VCaP (cell line): ENCODE measurements at regions not wholly inside any gene's neighbourhood (a gene's known extent, or its start where the extent isn't known, plus 50 kb on each side); places are given as distances from the start of the nearest gene placed in this dataset.
A peak's percentile ranks its signal among the peaks of the same experiment; 100 is the strongest.
"Not testable (repeated sequence)": the region's sequence is repeated elsewhere in the genome, so short reads cannot be mapped to it uniquely, and the experiment has no call there.

Experiments used
- H3K27ac ChIP-seq: fragments of 450-650 bp; 2 replicates; pipeline ENCODE4 v1.5.1; 2017
- TF ChIP-seq, protein P1 (sequence below): fragments of 450-650 bp; conservative IDR thresholded peaks from 2 replicates; pipeline ENCODE4 v1.5.1; 2017; ENCODE audit warnings: mild to moderate bottlenecking, moderate library complexity

DNA sequence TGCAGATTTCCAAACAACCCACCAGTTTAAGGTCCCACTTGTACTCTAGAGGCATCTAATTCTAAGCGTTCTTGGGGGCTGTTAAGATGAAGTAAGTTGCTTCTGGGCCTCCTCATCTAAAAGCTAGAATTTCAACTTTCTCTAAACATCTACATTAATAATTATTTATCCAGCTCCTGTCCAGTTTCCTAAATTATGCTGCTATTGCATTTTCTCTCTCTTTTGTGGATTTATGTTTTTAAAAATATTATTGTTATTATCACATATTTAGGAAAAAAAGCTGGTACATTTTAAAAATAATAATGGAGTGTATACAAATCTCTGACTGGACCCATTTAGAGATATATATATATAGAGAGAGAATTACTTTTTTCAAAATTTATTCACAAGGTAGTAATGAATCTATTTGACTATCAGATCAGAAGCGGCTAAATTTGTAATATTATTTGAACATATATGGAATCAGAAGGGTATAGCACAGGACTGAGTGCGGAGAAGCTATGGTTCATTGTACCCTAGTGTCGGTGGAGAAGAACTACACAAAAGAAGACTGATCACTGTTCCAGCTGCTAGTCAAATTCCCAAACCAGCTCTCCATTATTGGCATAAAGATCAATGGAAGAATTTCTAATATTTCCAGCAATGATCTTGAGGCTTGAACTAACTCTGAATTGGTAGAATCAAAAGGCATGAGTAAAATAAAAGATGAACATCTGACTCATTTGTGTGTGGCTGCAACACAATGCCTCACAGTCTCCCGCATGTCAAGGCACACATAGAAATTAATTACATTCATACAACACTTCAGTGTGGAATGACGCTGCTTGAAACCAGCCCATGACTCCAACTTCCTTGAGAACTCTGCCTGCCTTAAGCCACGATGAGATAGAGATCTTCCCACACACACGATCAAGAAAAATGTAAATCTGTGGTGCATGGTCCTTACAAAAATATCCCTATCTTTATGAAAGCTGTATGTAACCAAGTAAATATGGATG is 433.4 kb upstream of the OR4E1 start:
- no peak overlapping the region for H3K27ac ChIP-seq
- TF ChIP-seq, protein P1, sequence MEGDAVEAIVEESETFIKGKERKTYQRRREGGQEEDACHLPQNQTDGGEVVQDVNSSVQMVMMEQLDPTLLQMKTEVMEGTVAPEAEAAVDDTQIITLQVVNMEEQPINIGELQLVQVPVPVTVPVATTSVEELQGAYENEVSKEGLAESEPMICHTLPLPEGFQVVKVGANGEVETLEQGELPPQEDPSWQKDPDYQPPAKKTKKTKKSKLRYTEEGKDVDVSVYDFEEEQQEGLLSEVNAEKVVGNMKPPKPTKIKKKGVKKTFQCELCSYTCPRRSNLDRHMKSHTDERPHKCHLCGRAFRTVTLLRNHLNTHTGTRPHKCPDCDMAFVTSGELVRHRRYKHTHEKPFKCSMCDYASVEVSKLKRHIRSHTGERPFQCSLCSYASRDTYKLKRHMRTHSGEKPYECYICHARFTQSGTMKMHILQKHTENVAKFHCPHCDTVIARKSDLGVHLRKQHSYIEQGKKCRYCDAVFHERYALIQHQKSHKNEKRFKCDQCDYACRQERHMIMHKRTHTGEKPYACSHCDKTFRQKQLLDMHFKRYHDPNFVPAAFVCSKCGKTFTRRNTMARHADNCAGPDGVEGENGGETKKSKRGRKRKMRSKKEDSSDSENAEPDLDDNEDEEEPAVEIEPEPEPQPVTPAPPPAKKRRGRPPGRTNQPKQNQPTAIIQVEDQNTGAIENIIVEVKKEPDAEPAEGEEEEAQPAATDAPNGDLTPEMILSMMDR: no peak

DNA sequence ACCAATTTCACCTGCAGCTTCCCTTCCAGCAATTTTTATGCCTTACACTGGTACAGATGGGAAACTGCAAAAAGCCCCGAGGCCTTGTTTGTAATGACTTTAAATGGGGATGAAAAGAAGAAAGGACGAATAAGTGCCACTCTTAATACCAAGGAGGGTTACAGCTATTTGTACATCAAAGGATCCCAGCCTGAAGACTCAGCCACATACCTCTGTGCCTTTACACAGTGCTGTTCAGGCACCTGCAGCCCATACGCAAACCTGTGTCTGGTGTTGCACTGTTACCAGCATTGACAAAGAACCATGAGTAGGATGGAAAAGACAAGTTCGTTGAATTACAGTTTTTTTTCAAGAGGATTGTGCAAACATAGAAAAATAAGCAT is 432.0 kb upstream of the OR4E1 start:
- TF ChIP-seq, protein P1: no peak
- no peak overlapping the region for H3K27ac ChIP-seq

GRCh38 chr14:22105006-22105623 is 431.5 kb upstream of the OR4E1 start:
- H3K27ac ChIP-seq: no peak overlapping the region
- TF ChIP-seq, protein P1: no peak

DNA sequence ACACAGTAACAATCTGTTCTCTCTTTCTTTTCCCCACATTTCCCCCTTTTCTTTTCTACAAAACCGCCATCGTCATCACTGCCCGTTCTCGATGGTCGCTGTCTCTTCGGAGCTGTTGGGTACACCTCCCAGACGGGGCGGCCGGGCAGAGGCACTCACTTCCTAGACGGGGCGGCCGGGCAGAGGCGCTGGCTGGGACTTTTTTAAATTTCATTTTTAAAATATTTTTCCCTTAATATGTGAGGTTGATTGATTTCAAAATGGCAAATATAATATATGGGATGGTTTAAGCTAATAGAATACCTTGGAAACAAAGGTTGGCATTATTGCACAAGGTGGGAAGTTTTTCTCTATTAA is 427.1 kb upstream of the OR4E1 start:
- not testable (repeated sequence) for H3K27ac ChIP-seq

DNA sequence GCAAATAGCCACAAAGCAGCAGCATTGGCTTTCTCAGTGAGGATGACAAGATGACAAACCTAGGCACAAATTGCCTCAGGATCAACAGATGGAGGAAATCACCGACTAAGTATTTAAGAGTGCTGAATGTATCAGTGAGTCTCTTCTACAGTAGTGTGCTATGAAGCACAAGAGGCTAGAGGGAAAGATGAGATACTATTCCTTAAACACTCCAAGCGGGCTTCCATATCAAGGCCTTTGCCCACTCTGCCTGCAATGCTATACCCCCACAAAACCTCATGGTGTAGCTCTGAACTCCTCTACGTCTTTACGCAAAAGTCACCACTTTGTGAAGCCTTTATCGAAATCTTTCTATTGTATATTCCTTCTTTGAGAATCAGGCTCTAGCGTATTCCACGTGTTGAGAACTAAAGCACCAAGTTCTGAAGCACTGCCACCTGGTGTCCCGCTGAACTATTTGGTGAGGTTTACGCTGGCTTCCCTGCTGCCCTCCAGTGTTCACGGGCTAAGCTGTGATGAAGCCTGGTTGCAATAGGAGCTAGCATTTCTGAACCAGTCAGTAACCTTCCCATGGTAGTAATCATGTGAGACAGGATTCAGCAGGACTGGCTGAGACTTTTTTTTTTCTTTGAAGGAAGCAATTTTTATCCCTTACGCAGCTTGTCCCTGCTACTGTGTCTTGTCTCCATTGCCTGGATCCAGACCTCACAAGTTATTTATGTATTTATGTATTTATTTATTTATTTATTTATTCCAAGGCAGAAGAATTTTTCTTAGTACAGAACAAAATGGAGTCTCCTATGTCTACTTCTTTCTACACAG is 426.5 kb upstream of the OR4E1 start:
- TF ChIP-seq, protein P1: peak; percentile 89
- H3K27ac ChIP-seq: no peak overlapping the region

GRCh38 chr14:22098435-22098834 is 424.8 kb upstream of the OR4E1 start:
- no peak overlapping the region for H3K27ac ChIP-seq
- TF ChIP-seq, protein P1: no peak

- TF ChIP-seq, protein P1: no peak
Measured at GRCh38 chr14:22097586-22098292, 424.1 kb upstream of the OR4E1 start.

More at GRCh38 chr14:22097586-22098292, 424.1 kb upstream of the OR4E1 start:
- no peak overlapping the region for H3K27ac ChIP-seq
